ENCODE measurements at regions not wholly inside any gene's neighbourhood (a gene's known extent, or its start where the extent isn't known, plus 50 kb on each side); places are given as distances from the start of the nearest gene placed in this dataset.

DNA sequence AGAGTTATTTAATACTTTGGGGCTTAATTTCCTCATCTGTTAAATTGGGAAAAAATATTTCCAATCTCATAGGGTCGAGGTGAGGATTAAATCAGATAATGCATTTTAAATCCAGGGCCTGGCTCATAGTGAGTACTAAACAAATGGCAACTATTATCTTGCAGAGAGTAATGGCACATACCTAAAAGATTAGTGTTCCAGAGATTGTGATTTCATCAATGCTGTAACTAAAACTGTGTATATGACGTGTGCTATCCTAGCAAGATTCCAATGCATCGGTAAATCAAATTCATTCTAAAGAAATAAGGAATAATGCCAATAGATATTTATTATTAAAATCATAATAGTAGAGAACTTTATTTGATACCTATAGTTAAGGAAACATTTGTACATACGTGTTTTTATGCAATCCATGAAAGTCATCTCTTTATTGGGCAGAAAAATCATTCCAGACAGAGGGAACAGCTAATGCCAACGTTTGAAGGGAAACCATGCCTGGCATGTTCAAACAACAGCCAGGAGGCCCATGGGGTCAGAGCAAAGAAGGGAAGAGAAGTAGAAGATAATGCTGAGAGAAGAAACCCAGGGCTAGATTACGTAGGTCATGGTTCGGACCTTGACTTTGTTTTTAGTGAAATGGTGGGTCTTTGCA is 174.8 kb upstream of the AGR3 start:
- no peak for TF ChIP-seq POLR2A (IDR thresholded peaks at IDR 0.05)
- TF ChIP-seq, protein P1, sequence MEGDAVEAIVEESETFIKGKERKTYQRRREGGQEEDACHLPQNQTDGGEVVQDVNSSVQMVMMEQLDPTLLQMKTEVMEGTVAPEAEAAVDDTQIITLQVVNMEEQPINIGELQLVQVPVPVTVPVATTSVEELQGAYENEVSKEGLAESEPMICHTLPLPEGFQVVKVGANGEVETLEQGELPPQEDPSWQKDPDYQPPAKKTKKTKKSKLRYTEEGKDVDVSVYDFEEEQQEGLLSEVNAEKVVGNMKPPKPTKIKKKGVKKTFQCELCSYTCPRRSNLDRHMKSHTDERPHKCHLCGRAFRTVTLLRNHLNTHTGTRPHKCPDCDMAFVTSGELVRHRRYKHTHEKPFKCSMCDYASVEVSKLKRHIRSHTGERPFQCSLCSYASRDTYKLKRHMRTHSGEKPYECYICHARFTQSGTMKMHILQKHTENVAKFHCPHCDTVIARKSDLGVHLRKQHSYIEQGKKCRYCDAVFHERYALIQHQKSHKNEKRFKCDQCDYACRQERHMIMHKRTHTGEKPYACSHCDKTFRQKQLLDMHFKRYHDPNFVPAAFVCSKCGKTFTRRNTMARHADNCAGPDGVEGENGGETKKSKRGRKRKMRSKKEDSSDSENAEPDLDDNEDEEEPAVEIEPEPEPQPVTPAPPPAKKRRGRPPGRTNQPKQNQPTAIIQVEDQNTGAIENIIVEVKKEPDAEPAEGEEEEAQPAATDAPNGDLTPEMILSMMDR (IDR thresholded peaks at IDR 0.05), result no peak
- TF ChIP-seq POLR2AphosphoS5 (IDR thresholded peaks at IDR 0.05), result no peak

All from sigmoid colon (tissue), 4 donors.